HFF-Myc (cell line): ENCODE measurements at regions not wholly inside any gene's neighbourhood (a gene's known extent, or its start where the extent isn't known, plus 50 kb on each side); places are given as distances from the start of the nearest gene placed in this dataset.

Experiments used
- DNase-seq: peaks from one replicate; pipeline ENCODE4 v3.0.0-alpha.2; 2011; ENCODE audit warnings: low read depth; ENCODE audit errors: extremely low read depth
- H3K4me3 ChIP-seq: replicated peaks from 2 replicates; pipeline ENCODE4 v1.5.1; 2011; ENCODE audit warnings: low read depth, mild to moderate bottlenecking, control low read depth, low read length
- TF ChIP-seq, protein P1 (sequence below): IDR thresholded peaks from 2 replicates; pipeline ENCODE4 v1.5.1; 2012; ENCODE audit warnings: mild to moderate bottlenecking, low read depth, low read length, control low read depth; ENCODE audit errors: missing control alignments

DNA sequence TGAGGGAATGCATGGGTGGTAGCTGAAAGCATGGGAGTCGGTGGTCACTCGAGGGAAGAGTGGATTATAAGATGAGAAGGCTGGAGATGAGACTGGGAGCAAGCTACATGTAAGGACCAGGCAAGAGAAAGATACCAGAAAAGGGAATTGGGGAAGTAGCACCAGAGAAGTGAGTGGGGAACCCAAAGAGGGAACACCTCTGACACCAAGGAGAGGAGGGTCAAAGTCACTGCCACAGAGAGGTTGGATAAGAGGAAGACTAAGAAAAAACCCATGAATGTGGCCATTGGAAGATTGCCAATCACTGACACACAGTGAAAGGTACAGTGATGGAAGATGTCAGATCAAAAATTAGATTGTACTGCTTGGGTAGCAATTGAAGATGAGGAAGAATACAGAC is 473.9 kb downstream of the BCL11A start:
- DNase-seq, result no peak
- H3K4me3 ChIP-seq, result no peak overlapping the region
- TF ChIP-seq, protein P1, sequence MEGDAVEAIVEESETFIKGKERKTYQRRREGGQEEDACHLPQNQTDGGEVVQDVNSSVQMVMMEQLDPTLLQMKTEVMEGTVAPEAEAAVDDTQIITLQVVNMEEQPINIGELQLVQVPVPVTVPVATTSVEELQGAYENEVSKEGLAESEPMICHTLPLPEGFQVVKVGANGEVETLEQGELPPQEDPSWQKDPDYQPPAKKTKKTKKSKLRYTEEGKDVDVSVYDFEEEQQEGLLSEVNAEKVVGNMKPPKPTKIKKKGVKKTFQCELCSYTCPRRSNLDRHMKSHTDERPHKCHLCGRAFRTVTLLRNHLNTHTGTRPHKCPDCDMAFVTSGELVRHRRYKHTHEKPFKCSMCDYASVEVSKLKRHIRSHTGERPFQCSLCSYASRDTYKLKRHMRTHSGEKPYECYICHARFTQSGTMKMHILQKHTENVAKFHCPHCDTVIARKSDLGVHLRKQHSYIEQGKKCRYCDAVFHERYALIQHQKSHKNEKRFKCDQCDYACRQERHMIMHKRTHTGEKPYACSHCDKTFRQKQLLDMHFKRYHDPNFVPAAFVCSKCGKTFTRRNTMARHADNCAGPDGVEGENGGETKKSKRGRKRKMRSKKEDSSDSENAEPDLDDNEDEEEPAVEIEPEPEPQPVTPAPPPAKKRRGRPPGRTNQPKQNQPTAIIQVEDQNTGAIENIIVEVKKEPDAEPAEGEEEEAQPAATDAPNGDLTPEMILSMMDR, result no peak

GRCh38 chr2:60075048-60075447 is 478.4 kb downstream of the BCL11A start:
- H3K4me3 ChIP-seq, result no peak overlapping the region
- DNase-seq, result no peak
- TF ChIP-seq, protein P1, result no peak

GRCh38 chr2:60073201-60073600 is 480.3 kb downstream of the BCL11A start:
- TF ChIP-seq, protein P1, result no peak
- no peak for DNase-seq
- no peak overlapping the region for H3K4me3 ChIP-seq

DNA sequence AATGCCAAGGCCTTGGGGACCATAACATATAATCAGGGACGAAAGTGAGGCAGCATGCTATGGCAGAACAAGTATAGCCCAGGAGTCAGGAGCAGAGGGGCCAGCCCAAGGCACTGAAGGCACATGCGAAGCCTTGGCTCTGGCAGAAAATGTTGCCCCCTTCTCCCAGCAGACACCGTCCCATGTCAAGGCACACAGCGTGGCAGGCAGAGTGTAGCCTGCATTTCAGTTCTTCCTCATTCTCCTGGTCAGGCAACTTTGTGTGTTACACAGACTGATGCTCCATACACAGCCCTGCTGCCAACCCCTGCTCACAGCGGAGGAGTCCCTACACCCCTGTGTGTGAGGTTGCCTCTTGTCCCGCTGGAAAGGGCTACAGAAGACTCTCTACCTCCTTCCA is 480.8 kb downstream of the BCL11A start:
- TF ChIP-seq, protein P1, result no peak
- no peak for DNase-seq
- no peak overlapping the region for H3K4me3 ChIP-seq

- TF ChIP-seq, protein P1, result no peak
- DNase-seq, result no peak
- no peak overlapping the region for H3K4me3 ChIP-seq
These were observed 482.0 kb downstream of the BCL11A start for GRCh38 chr2:60071490-60071831.

- no peak overlapping the region for H3K4me3 ChIP-seq
- no peak for DNase-seq
- TF ChIP-seq, protein P1, result no peak
These were observed 482.5 kb downstream of the BCL11A start for GRCh38 chr2:60070736-60071489.

DNA sequence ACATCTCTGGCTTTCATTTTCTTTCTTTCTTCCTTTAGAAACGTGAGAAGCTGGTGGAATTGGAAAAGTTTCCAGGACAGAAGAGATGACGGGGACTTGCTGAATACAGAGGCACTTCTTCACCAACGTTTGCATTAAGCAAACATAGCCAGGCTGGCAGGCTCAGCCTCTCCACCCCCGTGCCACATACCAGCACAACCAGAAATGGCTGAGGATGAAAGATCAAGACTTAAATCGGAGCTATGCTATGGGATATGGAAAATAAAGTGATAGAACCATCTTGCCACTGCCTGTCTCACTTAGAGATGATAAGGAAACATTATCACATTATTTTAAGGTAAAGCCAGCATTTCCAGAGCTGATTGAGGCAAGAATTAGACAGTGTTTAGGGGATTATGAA is 483.3 kb downstream of the BCL11A start:
- TF ChIP-seq, protein P1, result no peak

More for the DNA sequence above, 483.3 kb downstream of the BCL11A start:
- DNase-seq, result no peak
- H3K4me3 ChIP-seq, result no peak overlapping the region
